Stimulated activated CD4-positive, alpha-beta T cell treated with anti-CD3 and anti-CD28 coated beads, Interleukin-2, amount 100 ng/mL, for 4 hours (primary cell): ENCODE measurements at regions not wholly inside any gene's neighbourhood (a gene's known extent, or its start where the extent isn't known, plus 50 kb on each side); places are given as distances from the start of the nearest gene placed in this dataset.

ENCODE experiments used
- DNase-seq: peaks from one replicate; pipeline ENCODE4 v3.0.0-alpha.2; 2020; ENCODE audit warnings: low read depth

DNA sequence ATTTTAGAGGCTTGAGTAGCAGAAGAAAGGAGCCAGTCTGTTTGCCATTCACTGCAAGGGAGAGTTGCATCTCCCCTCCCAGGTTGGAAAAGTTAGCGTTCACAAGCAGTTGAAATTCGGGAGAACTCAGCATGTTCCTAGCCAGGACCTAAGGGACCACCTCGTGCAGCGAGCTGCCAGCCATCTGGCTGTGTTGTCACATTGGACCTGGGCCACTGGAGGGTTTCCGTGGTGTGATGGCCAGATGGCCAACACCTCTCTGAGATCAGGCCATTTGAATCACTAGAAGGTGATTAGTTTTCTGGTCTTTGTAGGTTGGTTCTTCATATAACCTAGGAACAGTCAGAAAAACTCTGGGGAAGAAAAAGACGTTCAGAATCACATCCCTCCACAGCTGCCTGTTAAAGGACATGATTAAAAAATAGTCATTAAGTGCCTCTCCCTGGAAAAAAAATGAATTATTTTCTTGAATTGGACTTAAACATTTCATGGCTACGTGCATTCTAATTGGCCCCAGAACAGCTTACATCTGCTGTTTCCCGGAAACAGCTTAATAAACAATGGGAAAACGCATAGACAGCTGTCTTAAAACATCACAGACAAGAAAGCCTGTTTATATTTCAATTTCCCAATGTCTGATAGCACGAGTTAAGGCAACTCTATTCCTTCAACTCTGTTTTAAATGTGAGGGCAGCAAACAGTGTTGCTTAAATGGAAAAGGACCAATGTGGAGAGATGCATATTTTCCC, 303.9 kb downstream of the TENT4A start:
- no peak for DNase-seq

DNA sequence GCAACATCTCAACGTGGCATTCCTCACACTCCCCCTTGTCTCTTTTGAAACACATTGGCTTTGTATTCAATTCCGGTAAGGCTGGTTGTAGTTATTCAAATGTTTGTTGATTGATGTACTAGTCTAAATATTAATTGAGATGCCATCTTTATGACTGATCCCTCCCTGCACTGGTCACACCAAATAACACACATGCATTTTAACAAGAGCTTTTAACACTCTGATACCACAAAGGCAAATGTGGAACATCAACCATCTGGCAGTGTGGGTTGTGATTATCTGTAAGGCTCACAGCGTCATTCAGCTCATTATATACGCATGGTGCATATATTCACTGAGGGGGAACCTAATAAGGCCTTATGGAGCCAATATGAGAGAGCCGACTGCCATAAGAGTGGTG, 305.0 kb downstream of the TENT4A start:
- no peak for DNase-seq

DNA sequence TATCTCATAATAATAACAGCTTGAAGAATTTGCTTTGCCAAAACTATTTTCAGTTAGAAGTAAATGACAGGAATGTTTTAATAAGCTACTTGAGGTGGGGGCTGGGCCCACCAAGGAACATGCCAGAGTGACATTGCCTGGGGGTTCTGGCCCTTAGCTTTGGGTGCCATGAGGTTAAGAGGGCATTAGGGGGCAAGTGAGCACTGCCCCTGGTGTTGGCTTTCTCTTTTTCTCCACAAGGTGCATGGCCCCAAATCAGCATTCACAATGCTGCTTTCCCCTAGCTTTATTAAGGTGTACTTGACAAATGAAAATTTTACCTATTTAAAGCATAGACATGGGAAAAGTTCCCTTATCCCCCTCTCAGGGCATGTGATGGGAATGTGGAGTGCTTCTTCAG, 305.4 kb downstream of the TENT4A start:
- DNase-seq: no peak

DNA sequence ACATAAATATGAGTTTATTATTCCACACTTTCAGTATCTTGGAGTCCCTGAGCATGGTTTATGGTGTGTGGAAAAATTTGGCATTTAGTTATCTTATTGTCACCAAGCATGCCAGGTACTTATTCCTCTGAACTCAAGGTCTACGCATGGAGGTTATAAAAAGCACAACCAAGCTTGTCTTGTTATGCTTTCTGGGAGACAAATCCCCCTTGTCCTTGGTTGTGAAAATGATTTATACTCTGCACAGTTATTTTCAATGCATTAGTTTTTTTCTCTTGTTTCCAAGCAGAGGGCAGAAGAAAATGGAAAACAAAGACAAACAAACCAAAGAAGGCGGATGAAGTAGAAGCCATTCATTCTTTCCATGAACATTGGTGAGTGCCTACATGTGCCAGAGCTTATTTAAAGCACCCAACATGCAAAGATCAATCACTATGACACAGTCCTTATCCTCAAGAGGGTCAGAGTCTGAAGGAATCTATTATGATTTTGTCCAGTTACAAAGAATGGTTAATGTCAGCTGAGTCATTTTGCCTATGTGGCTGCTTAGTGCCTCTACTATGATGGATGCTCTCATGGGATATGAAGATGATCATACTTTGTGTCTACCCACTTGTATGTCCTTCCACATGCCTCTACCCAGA, 323.1 kb downstream of the TENT4A start:
- DNase-seq: no peak

- DNase-seq: no peak
Measured at GRCh38 chr5:7039074-7039473, 325.8 kb downstream of the TENT4A start.

- DNase-seq: no peak
Measured at GRCh38 chr5:7040111-7040510, 326.9 kb downstream of the TENT4A start.

- DNase-seq: no peak
Measured at GRCh38 chr5:7043797-7044196, 330.6 kb downstream of the TENT4A start.

DNA sequence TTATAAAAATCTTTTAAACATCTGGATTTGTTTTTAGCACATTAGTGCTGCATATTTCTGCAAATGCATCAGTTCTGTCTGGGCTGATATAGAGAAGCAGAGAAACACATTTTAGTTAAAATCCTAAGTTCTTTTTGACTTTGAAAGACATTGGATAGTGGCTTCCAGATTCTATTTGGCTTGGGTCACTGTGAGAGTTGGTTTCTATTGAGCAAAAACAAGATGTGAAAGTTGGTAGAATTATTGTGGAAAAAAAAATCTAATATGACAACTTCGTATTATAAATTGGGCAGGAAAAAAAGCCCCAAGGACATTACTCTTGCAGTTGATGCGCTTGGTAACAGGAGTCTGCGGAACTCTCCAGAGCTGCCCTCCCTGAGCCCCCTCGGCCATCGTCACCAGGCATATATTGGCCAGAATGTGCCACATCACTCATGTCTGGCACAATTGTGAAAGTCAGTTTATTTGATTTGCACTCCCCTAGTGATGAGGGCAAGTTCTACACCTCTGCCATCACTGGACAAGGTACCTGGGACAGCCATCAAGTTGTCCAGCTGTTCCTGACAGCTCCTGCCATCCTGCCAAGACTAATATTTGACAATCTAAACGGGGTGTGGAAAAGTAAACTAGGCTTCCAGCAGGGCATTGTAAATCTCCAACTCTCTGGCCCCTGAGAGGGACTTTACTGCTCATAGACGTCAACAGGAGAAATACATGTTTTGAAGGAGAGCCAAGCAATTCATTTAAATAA, 334.5 kb downstream of the TENT4A start:
- no peak for DNase-seq

GRCh38 chr5:7050986-7051385, 337.8 kb downstream of the TENT4A start:
- no peak for DNase-seq

DNA sequence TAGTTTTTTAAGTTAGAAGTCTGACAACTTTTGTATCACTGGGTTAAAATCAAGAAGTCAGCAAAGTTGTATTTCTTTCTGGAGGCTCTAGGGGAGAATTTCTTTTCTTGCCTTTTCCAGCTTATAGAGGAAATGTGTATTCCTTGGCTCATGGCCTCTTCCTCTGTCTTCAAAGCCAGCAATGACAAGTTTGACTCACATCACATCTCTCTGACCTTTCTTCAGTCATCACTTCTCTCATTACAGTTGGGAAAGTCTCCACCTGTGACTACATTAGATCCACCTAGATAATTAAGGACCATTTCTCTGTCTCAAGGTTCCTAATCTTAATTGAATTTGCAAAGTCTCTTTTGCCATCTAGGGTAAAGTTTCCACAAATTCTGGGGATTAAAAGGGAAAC, 339.9 kb downstream of the TENT4A start:
- no peak for DNase-seq

- no peak for DNase-seq
Measured at GRCh38 chr5:7053528-7054209, 340.4 kb downstream of the TENT4A start.

DNA sequence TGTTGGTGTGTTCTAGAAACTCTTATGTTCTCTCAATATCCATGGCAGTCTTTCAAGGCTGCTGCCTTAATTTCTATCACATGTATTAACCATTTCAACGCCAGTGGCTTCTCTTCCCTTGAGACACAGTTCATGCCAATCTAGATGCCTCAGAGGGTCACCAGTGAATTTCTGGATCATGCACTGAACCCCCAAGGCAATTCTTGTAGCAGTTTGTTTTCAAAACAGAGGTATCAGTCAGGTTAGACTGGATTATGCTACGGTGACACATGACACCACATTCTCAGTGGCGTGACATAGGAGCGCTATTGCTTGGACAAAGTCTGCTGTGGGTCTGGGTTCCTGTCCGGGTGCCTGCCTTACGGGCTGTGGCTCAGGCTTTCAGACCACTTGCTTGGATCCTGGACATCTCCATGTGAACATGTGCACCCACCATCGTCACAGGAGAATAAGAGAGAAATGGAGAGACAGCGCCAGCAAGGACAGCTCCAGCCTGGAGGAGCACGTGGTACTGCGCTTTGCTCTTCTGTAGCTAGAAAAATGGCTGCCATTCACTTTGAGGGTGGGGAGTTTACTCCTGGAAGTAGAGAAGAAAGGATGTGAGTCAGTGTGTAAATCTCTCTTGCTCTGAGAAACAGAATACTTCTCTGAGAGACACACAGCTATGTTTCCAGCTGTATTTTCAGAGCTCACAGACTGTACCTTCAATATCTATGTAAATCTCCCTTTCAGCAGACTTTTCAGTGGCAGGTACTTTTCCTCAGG, 329.3 kb upstream of the ADCY2 start:
- DNase-seq: no peak

GRCh38 chr5:7068156-7068555, 327.8 kb upstream of the ADCY2 start:
- no peak for DNase-seq

DNA sequence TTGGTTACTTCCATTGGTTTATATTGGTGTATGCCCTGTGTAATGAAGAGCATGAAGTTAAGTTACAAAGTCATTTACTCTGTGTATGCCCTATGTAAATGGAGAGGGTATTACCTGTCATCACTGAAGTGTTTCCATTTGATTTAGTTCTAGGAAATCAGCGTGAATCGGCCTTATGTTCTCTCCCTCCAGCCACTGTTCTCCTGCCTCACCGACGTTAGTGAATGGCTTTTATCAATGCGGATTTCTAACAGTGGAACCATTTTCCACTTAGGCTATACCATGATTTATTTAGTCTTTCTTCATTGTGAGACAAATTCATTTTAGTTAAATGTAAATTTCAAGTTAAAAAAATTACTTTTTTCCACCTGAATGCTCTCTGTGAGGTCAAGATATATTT, 327.0 kb upstream of the ADCY2 start:
- no peak for DNase-seq

DNA sequence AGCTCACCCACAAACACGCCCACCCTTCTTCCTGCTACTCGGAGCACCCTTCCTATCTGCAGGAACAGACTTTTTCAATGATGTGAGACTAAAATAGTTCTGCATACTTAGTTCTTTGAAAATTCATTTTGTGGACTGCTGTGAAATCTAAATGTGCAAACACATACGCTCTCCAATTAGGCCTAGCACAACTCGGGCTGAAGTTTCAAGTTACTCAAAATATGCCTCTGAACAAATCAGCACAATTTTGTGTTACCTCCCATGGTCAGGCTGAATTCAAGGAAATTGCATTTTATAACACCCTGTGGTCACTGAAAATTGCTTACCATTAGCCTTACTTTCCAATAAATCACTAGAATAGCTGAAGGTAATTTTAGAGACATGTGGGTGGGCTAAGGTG, 323.8 kb upstream of the ADCY2 start:
- DNase-seq: no peak

- no peak for DNase-seq
Measured at GRCh38 chr5:7073666-7074065, 322.3 kb upstream of the ADCY2 start.

DNA sequence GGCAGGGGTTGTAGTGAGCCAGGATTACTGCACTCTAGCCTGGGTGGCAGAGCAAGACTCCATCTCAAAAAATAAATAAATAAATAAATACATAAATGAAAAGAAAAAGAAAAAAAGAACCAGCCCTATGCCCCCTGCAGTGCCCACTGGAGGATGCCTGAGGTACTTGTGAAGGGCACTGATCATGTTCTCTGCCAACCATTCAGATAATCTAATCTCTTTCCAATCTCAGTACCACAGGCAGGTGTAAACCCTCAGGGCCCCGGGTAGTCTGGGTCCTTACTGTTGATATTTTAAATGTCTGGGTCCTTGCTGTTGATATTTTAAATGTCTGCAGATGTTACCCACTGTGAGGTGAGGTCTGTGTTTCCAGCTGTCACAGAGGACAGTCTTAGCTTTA, 321.8 kb upstream of the ADCY2 start:
- no peak for DNase-seq

GRCh38 chr5:7075470-7075869, 320.5 kb upstream of the ADCY2 start:
- no peak for DNase-seq

DNA sequence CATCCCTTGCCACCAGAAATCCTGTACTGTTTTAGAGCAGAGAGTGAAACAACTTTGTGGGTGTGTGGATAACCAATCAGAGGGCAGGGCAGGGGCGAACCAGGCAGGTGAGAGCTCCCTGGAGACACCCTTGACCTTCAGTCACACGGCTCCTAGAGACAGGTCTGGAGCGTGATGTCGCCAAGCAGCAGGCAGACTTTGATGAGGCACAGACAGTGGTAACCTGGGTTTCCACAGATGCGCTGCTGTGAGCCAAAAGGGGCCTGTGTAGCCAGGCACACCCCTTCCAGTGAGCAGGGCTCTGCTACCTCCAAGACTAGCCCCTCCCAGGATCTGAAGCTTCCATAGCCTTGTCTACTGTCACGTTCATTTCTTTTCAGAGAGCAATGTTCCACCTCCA, 317.8 kb upstream of the ADCY2 start:
- DNase-seq: no peak

- no peak for DNase-seq
Measured at GRCh38 chr5:7078901-7079300, 317.0 kb upstream of the ADCY2 start.

- no peak for DNase-seq
Measured at GRCh38 chr5:7080501-7080900, 315.4 kb upstream of the ADCY2 start.

GRCh38 chr5:7087719-7088297, 308.1 kb upstream of the ADCY2 start:
- DNase-seq: no peak
